ENCODE measurements at regions not wholly inside any gene's neighbourhood (a gene's known extent, or its start where the extent isn't known, plus 50 kb on each side); places are given as distances from the start of the nearest gene placed in this dataset.
"Not testable (repeated sequence)": the region's sequence is repeated elsewhere in the genome, so short reads cannot be mapped to it uniquely, and the experiment has no call there.

DNA sequence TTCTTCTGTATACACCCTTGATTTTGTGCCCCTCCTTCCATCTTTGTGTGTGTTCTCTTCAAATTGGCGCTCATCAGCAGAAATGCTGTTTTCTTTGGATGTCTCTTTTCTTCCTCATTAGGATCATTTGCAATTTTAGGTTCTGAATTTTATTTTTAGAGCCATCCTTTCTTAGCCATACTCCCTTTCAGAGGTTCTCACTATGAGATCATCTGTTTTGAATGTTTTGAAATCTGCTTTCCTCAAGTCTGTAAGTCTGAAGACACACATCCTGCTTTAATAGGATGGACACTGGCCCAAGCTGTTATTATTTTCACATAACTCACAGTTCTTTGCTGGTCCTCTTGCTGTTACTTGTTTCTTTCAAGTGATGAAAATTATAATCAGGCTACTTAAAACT is 124.8 kb downstream of the BDH1 start:
- no peak for DNase-seq (ENCODE audit: low read depth)

DNA sequence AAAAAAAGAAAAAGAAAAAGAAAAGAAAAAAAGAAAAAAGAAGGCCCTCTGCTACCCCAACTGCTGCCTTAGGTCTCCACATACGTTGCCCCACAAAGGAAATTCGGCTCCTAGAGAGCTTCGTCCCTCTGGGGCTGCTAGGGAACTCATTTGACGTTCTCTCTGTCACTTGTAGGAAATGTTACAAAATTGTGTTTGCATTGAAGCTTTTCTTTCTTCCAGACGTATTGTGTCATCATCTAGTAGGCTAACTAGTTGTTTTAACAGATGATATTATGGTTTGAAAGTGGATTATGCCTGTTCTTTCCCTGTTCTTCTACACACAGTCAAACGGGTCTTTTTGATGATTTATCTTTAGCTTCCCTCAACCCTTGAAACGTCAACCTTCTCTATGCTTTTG is 125.3 kb downstream of the BDH1 start:
- DNase-seq (ENCODE audit: low read depth): no peak

DNA sequence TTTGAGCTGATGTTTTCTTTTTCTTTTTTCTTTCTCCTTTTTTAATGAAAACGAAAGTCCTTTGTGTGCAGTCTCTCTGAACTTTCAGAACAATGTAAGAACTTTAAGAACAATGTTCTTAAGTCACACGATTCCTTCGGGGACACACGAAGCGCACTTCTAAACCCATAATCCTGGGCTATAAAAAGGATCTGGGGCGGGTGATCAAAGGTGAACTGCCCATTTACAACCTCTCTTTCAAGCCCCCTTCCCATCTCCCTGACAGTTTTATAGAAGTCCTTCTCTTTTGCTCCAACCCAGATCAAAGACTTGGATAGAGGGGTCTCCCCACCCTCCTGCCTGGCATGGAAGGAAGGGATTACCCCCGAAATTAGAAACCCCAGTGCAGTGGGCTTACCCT is 126.8 kb downstream of the BDH1 start:
- DNase-seq (ENCODE audit: low read depth): no peak

GRCh38 chr3:197428117-197428801 is 127.5 kb downstream of the BDH1 start:
- no peak for DNase-seq (ENCODE audit: low read depth)

DNA sequence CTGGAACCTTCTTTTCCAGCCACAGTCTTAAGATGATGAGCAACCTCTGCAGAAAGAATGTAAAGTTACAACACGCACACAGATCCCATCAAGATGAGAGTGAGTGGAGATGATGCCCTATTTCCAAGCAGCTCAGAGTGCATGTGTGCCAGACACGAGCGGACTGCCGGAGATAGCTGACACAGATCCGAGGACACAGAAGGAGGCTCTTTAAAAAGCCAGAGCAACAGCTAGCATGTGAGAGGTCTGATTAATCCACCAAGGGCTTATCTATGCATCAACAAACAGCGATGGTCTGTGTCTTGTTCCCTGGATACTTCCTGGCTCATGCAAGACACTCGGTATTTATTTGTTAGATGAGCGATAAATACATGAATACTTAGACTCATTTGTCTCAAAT is 128.6 kb upstream of the DLG1 start:
- DNase-seq (ENCODE audit: low read depth): no peak

DNA sequence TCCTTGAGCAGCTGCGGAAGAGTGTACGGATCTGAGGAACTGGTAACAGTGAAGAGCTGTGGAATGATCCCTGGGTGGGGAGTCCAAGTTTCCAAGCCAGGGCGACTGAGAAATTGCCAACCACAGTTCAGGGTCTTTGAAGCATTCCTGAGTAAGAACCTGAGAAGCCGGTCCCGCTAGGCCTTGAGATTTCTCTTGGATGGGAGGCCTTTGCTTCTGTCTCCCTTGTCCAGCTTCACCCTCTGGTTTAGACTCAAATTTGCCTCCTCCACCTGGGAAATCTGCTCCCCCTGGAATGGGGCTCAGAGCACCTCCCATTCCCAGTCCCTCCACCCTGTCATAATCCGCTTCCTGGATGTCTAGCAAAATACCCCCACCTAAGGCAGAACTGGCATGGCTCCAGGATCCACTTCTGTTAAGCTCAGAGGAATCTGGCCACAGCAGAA is 127.7 kb upstream of the DLG1 start:
- no peak for DNase-seq (ENCODE audit: low read depth)

DNA sequence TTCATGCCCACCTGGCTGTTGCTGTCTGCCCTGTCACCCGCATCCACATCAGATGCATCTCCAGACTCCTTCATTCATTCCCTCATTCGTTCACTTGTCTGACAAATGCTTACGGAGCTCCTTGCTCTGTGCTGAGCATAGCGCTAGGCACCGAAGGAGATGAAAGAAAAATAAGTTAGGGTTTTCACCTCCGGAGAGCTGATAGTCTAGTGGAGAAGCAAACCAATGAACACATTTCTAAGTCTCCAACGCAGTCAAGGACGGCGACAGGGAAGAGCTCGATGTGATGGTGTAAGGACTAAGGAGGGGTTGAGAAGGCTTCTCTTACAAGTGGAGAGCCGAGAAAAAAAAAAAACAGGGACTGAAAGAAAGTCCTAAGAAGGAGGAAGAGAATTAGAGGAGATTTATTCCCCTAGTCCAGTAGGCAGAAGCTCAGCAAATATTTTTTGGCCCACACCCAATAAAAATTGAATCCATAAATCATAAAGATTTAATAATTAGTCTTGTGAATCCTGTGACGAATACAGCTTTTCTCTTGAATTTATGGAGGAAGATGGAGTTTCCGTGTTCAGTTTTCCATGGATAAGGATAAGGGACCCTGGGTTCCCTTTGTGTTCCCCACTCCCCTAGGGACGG is 127.2 kb upstream of the DLG1 start:
- no peak for DNase-seq (ENCODE audit: low read depth)

DNA sequence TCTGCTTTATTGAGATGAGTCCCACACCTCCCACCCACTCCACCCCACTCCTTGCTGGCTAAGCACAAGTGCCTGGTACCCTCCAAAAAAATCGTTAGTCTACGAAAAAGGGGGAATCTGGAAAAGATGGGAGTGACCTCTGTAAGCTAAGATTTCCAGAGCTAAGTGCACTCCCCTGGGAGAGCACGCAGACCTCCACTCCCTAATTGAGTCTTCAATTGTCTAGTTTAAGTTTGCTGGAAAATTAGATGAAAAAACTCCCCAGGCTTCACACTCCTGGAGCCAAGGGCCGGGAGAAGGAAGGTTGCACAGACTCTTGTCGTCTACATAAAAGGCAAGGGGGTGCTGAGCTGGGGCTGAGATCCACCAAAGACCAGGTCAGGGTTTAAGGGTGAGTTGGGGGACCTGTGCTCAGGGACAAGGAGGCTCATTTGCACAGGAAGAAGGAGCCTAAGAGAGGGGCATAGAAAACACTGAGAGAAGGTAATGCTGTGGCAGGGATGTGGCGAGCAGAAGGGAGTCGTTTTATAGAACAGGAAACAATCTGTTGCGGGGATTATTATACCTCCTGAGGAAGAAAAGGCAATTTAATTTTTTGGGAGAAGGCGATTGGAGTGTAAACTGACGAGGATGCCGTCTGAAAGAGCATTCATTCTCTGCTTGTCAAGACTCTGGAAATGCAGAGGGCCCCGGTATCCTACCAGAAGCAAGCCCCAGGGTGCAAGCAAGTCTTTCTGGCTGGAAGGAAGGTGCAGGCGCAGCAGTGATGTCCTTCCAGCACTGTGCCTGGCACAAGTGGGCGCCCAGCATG is 126.5 kb upstream of the DLG1 start:
- no peak for DNase-seq (ENCODE audit: low read depth)

DNA sequence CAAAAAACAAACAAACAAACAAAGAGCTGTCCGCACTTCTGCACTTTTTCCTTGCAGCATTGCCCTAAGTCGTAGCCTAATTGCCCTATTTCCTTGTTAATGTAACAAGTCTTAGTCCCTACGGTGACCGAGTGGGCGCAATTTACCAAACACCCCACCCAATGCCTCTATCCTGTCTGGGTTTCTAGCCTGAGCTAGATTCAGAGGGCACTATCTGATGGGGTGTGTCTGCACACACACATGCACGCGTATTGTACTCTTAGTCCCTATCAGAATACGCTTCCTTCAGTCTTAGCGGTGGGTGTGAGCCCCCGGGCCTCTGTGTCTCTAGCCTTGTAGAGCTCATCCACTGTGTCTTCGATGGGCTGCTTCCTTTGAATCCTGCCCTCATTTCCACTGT is 125.9 kb upstream of the DLG1 start:
- DNase-seq (ENCODE audit: low read depth): no peak

DNA sequence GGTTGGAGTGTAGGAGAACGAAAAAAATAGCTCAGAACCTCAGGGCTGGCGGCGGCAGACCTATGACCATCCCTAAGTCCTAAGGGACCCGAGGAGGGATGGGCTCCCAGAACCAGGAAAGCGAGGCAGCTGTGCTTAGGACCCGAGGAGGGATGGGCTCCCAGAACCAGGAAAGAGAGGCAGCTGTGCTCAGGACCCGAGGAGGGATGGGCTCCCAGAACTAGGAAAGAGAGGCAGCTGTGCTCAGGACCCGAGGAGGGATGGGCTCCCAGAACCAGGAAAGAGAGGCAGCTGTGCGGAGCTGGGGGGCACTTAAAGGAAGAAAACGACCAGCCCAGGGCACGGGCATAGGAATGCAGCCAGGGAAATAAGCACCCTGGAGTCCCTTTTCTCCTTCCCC is 125.0 kb upstream of the DLG1 start:
- no peak for DNase-seq (ENCODE audit: low read depth)

DNA sequence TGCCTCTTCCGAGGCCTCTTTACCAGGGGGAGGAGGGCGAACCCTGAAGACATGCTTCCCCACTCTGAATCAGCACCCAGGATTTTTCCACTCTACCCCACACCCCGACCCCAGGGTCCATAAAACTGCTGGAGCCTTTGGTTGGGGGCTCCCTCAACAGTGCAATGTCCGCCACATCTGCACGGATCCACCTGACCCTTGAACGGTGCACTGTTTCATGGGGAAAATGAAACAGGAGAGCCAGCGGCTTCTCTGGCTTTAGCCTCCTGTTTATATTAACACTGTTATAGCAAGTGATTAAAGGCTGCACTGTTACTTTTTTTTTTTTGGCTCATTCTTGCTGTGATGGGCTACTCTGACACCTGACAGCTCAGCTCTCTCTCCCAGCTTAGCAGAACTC is 124.1 kb upstream of the DLG1 start:
- no peak for DNase-seq (ENCODE audit: low read depth)

- DNase-seq (ENCODE audit: low read depth): no peak
These were observed 122.6 kb upstream of the DLG1 start for GRCh38 chr3:197421021-197421420.

GRCh38 chr3:197420566-197420965 is 122.2 kb upstream of the DLG1 start:
- DNase-seq (ENCODE audit: low read depth): no peak

- no peak for DNase-seq (ENCODE audit: low read depth)
These were observed 121.7 kb upstream of the DLG1 start for GRCh38 chr3:197420115-197420514.

GRCh38 chr3:197419696-197420095 is 121.3 kb upstream of the DLG1 start:
- DNase-seq (ENCODE audit: low read depth): no peak

DNA sequence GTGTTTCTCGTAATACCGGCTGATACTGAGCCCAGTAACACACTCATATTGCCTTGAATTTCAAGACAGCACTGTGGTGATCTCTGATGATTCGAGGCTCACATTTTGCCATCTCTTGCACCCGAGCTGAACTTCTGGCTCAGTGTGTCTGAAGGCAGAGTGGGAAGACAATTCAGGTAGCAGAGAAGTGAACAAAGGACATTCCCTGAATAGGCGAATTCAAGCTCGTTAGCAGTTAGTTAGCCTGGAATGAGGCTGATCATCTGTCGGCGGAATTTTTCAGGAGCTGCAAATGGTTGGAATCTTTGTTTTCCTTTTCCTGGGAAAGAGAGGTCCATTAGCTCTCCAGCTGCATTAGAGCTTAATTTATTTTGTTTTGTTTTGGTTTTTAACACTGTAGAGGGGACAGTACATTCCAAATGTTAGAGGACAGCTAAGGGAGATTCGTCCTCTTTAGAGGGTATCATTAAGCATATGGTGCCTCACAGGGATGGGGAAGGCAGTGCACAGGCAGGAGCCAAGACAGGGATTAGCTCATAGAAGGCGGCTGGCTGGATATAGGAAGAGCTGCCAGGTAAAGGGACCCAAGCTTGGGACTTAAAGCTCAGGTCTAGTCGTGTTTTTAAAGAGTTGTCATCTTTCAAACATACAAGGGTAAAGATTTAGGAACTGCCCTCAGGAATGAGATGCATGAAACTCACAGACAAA is 119.7 kb upstream of the DLG1 start:
- no peak for DNase-seq (ENCODE audit: low read depth)

DNA sequence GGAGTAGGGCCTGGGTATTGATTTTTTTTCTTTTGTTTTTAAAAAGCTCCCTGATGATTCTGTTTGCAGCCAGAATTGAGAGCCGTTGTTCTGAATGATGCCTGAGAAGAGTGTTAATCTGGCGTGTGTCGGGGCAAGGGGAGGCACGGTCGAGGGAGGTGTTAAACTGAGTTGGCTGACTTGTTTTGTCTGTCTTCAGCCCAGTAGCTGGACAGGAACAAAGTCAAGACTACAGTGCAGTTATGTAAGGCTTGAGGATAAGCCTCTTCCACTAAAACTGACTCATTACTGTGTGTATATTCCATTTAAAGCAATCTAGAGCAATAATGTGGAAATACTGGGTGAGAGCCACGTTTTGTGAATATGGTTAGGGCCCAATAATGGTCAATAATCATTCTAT is 119.0 kb upstream of the DLG1 start:
- DNase-seq (ENCODE audit: low read depth): no peak

DNA sequence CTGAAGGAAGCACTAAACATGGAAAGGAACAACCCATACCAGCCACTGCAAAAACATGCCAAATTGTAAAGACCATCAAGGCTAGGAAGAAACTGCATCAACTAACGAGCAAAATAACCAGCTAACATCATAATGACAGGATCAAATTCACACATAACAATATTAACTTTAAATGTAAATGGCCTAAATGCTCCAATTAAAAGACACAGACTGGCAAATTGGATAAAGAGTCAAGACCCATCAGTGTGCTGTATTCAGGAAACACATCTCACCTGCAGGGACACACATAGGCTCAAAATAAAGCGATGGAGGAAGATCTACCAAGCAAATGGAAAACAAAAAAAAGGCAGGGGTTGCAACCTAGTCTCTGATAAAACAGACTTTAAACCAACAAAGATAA is 113.5 kb upstream of the DLG1 start:
- DNase-seq (ENCODE audit: low read depth): not testable (repeated sequence)

DNA sequence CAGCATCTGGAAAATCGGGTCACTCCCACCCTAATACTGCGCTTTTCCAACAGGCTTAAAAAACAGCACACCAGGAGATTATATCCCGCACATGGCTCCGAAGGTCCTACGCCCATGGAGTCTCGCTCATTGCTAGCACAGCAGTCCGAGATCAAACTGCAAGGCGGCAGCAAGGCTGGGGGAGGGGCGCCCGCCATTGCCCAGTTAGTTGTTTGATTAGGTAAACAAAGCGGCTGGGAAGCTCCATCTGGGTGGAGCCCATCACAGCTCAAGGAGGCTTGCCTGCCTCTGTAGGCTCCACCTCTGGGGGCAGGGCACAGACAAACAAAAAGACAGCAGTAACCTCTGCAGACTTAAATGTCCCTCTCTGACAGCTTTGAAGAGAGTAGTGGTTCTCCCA is 111.8 kb upstream of the DLG1 start:
- DNase-seq (ENCODE audit: low read depth): not testable (repeated sequence)

DNA sequence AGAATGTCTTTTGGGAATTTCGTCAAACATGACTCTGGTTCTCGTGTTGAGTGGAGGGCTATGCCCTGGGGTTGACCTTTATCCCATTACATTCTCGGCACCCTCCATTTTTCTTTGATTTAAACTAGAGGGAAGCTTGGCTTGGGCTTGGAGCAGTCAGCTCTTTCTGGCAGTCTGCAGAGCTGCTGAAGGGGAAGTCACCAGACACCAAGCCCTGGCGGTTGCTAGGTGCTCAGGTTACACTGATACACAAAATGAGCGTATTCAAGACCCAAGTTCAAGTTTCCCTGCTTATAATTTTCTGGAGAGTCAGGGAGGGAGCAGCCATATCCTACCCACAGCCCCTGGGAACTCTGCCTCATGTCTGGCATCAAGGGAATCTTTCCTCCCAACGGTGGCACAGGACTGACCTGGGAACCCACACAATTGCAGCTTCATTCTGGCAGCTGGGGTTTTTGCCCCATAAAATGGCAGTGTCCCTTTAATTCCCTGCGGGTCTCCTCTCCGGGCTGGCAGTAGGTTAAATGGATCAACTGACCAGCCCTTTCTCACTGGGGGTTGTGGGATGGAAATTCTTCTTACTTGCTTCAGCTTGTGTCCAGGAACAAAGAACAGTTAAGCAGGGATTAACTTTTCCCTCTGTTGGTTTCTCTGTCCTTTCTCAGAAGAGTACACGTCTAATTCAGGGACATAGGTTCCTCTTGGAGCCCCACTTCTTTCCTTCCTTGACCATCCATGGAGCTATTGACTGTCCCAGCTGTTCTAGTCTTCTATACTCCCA is 110.0 kb upstream of the DLG1 start:
- no peak for DNase-seq (ENCODE audit: low read depth)

DNA sequence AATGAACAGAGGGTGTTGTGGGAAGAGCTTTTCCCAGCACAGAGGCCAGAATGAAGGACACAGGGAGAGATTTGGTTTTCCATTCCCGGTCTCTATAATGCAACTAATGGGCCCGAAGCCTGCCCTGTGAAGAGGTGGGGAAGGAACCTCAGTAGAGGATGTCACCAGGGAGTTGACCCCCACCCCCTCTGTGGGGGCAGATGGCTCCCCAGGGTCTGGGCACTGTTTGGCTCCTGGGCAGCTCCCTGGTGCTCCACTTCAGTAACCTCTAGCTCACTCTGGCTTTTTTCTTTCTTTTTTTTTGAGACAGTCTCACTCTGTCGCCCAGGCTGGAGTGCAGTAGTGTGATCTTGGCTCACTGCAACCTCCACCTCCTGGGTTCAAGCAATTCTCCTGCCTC is 109.1 kb upstream of the DLG1 start:
- no peak for DNase-seq (ENCODE audit: low read depth)

DNA sequence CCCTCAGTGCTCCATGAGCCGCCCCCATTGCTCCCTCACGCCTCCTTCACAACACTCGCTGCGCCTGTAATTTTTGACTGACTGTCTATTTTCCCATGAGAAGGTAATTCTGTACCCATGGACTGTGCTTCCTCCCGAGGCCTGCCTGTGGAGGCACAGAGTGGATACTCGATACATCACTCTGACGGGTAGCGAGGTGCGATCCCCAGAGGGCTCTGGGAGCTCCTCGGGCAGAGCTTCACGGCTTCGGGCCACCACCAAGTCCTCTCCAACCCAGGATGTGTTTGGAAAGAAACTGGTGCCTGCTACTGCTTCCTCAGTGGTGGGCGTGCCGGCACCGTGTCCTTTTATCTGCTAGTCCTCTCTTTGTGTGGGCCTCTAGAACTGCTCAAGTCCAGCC is 108.6 kb upstream of the DLG1 start:
- no peak for DNase-seq (ENCODE audit: low read depth)

Measured in HS-5 (cell line).